ENCODE measurements at regions not wholly inside any gene's neighbourhood (a gene's known extent, or its start where the extent isn't known, plus 50 kb on each side); places are given as distances from the start of the nearest gene placed in this dataset.

DNA sequence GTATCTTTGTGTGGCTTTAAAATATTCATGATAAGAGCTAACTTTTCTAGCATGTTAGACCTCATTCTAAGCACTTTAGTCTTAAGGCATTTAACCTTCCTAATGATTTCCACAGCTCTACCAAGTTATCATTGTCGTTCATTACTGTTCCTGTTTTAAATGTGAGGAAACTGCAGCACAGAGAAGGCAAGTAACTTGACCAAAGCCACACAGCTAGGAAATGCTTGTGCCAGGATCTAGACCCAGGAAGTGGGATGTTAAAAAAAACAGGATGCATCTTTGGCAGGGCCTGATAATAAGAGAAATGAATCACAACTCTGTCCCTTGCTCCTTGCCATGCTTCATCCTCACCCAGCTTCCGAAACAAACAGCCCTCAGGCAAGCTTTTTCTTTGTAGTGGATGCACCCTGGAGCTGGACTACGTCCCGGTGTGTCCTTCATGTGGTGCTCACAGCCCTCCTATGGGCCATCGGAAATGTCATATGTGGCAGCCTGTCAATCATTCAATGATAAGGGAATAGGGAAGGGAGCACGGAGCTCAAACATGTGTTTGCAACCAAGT is 196.9 kb upstream of the RREB1 start:
- no peaks in the 10 kb centered on the region for H3K27me3 ChIP-seq
- H3K4me1 ChIP-seq = peaks cover 0 to 42% (median 6%) of the 10 kb centered on the region in 3 donors
- H3K9me3 ChIP-seq = no peaks in the 10 kb centered on the region
- no peak overlapping the region for H3K4me3 ChIP-seq
- 80 to 94% methylated on average over 2 to 6 of the region's 6 CpGs for WGBS, 2 donors
- no peaks in the 10 kb centered on the region for H3K36me3 ChIP-seq
- TF ChIP-seq, protein P1, sequence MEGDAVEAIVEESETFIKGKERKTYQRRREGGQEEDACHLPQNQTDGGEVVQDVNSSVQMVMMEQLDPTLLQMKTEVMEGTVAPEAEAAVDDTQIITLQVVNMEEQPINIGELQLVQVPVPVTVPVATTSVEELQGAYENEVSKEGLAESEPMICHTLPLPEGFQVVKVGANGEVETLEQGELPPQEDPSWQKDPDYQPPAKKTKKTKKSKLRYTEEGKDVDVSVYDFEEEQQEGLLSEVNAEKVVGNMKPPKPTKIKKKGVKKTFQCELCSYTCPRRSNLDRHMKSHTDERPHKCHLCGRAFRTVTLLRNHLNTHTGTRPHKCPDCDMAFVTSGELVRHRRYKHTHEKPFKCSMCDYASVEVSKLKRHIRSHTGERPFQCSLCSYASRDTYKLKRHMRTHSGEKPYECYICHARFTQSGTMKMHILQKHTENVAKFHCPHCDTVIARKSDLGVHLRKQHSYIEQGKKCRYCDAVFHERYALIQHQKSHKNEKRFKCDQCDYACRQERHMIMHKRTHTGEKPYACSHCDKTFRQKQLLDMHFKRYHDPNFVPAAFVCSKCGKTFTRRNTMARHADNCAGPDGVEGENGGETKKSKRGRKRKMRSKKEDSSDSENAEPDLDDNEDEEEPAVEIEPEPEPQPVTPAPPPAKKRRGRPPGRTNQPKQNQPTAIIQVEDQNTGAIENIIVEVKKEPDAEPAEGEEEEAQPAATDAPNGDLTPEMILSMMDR (IDR thresholded peaks at IDR 0.05) = no peak
- TF ChIP-seq POLR2A (IDR thresholded peaks at IDR 0.05) = no peak
- DNase-seq = no peak
- H3K27ac ChIP-seq = no peak overlapping the region
- intact Hi-C loops (cut with DNase I) = no loop called here

DNA sequence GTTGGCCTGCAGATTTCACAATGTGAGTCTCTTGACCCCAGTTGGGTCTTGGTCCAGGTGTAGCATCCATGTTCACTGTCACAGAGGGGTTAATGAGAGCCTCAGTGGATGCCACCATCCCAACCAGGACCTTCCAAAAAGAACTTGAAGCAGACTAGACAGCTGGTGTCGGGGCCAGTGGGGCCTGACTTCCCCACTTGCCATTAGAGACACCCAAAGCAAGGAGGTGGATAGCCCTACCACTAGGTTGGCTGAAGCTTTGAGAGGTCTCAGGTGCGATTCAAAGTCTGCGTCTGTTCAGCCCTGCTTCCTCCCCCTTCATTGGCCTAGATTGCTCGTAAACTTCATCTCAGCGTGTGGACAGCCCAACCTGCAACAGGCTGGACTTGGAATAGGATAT is 196.4 kb upstream of the RREB1 start:
- peaks cover 4 to 48% (median 12%) of the 10 kb centered on the region in 3 donors for H3K4me1 ChIP-seq
- WGBS, 2 donors = 86 to 88% methylated on average over 5 of the region's 5 CpGs
- intact Hi-C loops (cut with DNase I) = no loop called here
- no peaks in the 10 kb centered on the region for H3K9me3 ChIP-seq
- TF ChIP-seq, protein P1 (IDR thresholded peaks at IDR 0.05) = no peak
- TF ChIP-seq POLR2A (IDR thresholded peaks at IDR 0.05) = no peak
- no peaks in the 10 kb centered on the region for H3K36me3 ChIP-seq
- no peaks in the 10 kb centered on the region for H3K27me3 ChIP-seq
- H3K27ac ChIP-seq = no peak overlapping the region
- DNase-seq = no peak
- no peak overlapping the region for H3K4me3 ChIP-seq

DNA sequence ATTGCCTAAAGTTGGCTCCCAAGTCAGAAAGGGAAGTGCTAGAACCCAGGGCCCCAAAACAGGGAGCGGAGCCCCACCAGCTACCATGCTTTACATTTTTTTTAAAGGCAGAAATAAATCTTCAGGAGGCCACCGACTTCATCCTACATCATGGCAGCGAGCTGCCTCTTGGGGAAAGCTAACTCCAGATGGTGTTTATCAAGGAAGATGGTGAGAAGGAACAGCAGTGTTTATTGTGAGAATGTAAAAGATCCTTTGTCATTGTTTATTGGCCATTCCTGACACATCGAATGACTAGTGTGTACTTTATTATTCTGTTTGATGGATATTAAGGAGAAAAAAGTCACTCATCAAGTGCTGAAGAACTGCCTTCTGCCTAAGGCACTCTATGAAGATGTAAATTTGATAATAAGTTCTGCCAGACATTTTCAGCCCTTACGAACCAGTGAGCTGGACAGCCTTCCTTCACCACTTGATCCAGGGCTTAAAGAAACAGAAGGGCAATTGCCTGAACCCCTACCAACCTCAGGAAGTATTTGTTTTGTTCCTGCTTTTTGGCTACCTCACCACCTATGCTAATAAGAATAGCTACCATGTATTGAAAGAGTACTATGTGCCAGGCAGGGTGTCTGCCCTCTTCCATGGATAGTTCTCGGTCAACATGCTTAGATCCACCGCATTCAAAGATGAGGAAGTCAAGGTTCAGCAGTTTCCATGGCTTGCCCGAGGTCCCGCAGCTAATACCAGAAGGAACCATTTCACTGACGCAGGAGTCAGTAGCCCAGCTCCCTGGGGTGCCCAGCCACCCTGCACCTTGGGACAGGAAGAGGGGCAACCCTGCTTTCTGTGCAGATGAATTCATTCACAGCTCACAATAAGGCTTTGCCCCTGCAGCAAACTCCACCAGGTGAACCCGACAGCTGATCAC is 194.7 kb upstream of the RREB1 start:
- no peaks in the 10 kb centered on the region for H3K36me3 ChIP-seq
- peaks cover 8 to 51% (median 17%) of the 10 kb centered on the region in 3 donors for H3K4me1 ChIP-seq
- intact Hi-C loops (cut with DNase I) = no loop called here
- H3K9me3 ChIP-seq = no peaks in the 10 kb centered on the region
- DNase-seq = no peak
- no peak overlapping the region for H3K4me3 ChIP-seq
- no peaks in the 10 kb centered on the region for H3K27me3 ChIP-seq
- WGBS, 2 donors = 65 to 71% methylated on average over 8 to 11 of the region's 11 CpGs
- no peak overlapping the region for H3K27ac ChIP-seq
- no peak for TF ChIP-seq POLR2A (IDR thresholded peaks at IDR 0.05)
- TF ChIP-seq, protein P1 (IDR thresholded peaks at IDR 0.05) = no peak

DNA sequence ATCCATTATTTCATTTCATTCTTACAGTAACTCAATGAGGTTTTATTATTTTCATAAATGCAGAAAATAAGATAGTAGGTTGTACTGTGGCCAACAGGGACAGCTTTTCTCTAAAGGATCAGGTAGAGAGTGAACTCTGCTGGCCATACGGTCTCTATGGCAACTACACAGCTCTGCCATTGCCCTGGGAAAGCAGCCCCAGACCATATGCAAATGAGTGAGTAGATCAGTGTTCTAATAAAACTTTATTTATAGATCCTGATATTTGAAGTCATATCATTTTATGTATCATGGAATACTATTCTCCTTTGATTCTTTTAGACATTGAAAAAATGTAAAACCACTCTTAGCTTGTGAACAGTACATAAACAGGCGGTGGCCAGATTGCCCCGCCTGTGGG is 192.5 kb upstream of the RREB1 start:
- no peaks in the 10 kb centered on the region for H3K36me3 ChIP-seq
- H3K4me3 ChIP-seq = peak overlapping the region in 3 of 4 donors; percentile 12 to 55 (median 24)
- H3K9me3 ChIP-seq = no peaks in the 10 kb centered on the region
- WGBS, 2 donors = 74 to 81% methylated on average over 3 of the region's 3 CpGs
- TF ChIP-seq POLR2A (IDR thresholded peaks at IDR 0.05) = no peak
- TF ChIP-seq, protein P1 (IDR thresholded peaks at IDR 0.05) = no peak
- DNase-seq = no peak
- intact Hi-C loops (cut with DNase I) = no loop called here
- no peaks in the 10 kb centered on the region for H3K27me3 ChIP-seq
- H3K4me1 ChIP-seq = peaks cover 8 to 58% (median 17%) of the 10 kb centered on the region in 3 donors
- peak overlapping the region; percentile 54 to 88 (median 80) for H3K27ac ChIP-seq

Data from esophagus squamous epithelium (tissue), 5 donors.